Adrenal gland (tissue), 5 donors: ENCODE measurements at regions not wholly inside any gene's neighbourhood (a gene's known extent, or its start where the extent isn't known, plus 50 kb on each side); places are given as distances from the start of the nearest gene placed in this dataset.

Source experiments
- POLR2A ChIP-seq, 2 donors: fragments of 450-650 bp; IDR thresholded peaks; one replicate each; pipeline ENCODE4 v1.6.1; 2017; ENCODE audit warnings: antibody characterized with exemption in 2 of 2, mild to moderate bottlenecking in 2 of 2, moderate library complexity in 1 of 2
- TF ChIP-seq, protein P1 (sequence below), 6 experiments: fragments of 450-650 bp in 4 of 6; fragments of 200-600 bp in 2 of 6; sonication (generic) in 1 of 6; IDR thresholded peaks; 1 replicate in 5 of 6; 2 replicates in 1 of 6; pipeline versions ENCODE4 v1.5.1 to v1.8.0; 2016 to 2021; ENCODE audit warnings: antibody characterized with exemption in 6 of 6, mild to moderate bottlenecking in 2 of 6, moderate library complexity in 1 of 6
- donor health status: DM: no; HTN: no; CAD: no.

DNA sequence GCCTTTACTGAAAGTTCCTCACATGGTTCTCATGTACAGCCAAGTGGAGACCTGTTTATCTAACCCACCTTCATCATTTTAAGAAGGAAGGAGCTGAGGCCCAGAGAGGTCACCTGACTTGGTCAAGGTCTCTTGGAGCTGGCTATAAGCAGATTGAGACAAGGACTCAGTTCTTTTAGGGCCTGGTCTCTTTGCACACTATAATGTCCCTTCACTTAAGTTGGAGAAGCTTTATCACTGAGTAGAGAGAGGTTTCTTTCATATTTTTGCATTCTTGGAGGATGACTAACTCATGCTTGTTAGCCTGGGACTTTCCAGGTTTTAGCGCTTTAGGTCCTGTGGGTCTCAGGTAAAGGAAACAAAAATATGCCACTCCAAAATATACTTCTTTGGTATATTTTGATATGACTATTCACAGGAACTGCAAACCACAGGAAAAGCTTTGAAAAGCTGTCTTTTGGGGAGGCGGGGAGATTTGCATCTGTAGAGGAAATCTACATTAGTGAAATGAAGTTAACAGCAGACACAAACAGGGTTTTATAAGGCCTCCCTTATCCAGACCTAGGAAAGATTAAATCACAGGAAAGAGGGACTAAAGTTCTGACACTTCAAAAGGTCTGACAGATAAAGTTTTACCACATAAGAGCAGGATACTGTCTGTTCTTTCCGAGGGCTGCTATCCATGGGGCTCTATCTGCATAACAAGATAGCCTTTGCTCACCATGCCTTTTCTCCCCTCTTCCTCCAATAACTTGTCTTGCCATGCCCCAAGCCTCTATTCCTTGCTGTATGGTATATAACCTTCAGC lies 95.8 kb upstream of the ANKRD55 start:
- TF ChIP-seq, protein P1, sequence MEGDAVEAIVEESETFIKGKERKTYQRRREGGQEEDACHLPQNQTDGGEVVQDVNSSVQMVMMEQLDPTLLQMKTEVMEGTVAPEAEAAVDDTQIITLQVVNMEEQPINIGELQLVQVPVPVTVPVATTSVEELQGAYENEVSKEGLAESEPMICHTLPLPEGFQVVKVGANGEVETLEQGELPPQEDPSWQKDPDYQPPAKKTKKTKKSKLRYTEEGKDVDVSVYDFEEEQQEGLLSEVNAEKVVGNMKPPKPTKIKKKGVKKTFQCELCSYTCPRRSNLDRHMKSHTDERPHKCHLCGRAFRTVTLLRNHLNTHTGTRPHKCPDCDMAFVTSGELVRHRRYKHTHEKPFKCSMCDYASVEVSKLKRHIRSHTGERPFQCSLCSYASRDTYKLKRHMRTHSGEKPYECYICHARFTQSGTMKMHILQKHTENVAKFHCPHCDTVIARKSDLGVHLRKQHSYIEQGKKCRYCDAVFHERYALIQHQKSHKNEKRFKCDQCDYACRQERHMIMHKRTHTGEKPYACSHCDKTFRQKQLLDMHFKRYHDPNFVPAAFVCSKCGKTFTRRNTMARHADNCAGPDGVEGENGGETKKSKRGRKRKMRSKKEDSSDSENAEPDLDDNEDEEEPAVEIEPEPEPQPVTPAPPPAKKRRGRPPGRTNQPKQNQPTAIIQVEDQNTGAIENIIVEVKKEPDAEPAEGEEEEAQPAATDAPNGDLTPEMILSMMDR (IDR thresholded peaks at IDR 0.05): no peak
- no peak for TF ChIP-seq POLR2A (IDR thresholded peaks at IDR 0.05)
